NT2/D1 (cell line): ENCODE measurements at regions not wholly inside any gene's neighbourhood (a gene's known extent, or its start where the extent isn't known, plus 50 kb on each side); places are given as distances from the start of the nearest gene placed in this dataset.

Experiments used
- SUZ12 ChIP-seq: IDR thresholded peaks from 2 replicates; pipeline ENCODE4 v1.6.1; 2011; ENCODE audit not compliant: insufficient read length, insufficient read depth; ENCODE audit errors: extremely low read depth
- YY1 ChIP-seq: IDR thresholded peaks from 2 replicates; pipeline ENCODE4 v1.6.1; 2011; ENCODE audit not compliant: insufficient read length, insufficient read depth
- ZNF274 ChIP-seq: IDR thresholded peaks from 2 replicates; pipeline ENCODE4 v1.6.1; 2011; ENCODE audit warnings: mild to moderate bottlenecking, low read depth, low read length

- TF ChIP-seq ZNF274: no peak
- no peak for TF ChIP-seq YY1
- no peak for TF ChIP-seq SUZ12
These were observed 80.0 kb upstream of the NKD1 start for GRCh38 chr16:50467943-50468748.
